ENCODE measurements at regions not wholly inside any gene's neighbourhood (a gene's known extent, or its start where the extent isn't known, plus 50 kb on each side); places are given as distances from the start of the nearest gene placed in this dataset.

DNA sequence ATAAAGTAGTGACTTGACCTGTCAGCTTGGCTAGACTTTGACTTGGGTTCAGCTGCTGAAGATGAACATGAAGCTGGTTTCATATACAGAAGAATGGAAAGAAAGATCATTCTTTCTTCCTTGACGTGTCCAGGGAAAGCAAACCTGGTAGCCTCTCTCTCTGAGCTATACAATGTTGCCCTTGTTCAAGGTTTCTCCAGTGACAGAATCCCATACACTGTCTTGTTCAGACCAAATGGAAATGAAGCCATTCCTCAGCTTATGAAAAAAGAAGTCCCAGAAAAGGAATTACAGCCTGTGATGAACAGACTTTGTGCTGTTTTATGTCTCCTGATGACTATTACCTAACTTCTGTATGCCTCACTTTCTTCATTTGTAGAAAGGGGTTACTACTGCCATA, 349.8 kb upstream of the KLF4 start:
- Histone ChIP-seq H3K36me3 (ENCODE audit: control insufficient read depth, insufficient read depth, low read length) (no peaks in the 10 kb centered on the region), H3K27me3 (ENCODE audit: control insufficient read depth, insufficient read depth, low read length) (no peaks in the 10 kb centered on the region), H3K4me3 (ENCODE audit: low read depth, low read length) (no peak overlapping the region)
- no peak for DNase-seq (ENCODE audit: low read depth)
- FAIRE-seq, result no peak
- TF ChIP-seq, protein P1, sequence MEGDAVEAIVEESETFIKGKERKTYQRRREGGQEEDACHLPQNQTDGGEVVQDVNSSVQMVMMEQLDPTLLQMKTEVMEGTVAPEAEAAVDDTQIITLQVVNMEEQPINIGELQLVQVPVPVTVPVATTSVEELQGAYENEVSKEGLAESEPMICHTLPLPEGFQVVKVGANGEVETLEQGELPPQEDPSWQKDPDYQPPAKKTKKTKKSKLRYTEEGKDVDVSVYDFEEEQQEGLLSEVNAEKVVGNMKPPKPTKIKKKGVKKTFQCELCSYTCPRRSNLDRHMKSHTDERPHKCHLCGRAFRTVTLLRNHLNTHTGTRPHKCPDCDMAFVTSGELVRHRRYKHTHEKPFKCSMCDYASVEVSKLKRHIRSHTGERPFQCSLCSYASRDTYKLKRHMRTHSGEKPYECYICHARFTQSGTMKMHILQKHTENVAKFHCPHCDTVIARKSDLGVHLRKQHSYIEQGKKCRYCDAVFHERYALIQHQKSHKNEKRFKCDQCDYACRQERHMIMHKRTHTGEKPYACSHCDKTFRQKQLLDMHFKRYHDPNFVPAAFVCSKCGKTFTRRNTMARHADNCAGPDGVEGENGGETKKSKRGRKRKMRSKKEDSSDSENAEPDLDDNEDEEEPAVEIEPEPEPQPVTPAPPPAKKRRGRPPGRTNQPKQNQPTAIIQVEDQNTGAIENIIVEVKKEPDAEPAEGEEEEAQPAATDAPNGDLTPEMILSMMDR (IDR thresholded peaks at IDR 0.05; ENCODE audit: insufficient read depth, low read length, severe bottlenecking), result no peak

- Histone ChIP-seq H3K4me3 (ENCODE audit: low read depth, low read length) (no peak overlapping the region), H3K36me3 (ENCODE audit: control insufficient read depth, insufficient read depth, low read length) (no peaks in the 10 kb centered on the region), H3K27me3 (ENCODE audit: control insufficient read depth, insufficient read depth, low read length) (no peaks in the 10 kb centered on the region)
- TF ChIP-seq, protein P1 (IDR thresholded peaks at IDR 0.05; ENCODE audit: insufficient read depth, low read length, severe bottlenecking), result no peak
- DNase-seq (ENCODE audit: low read depth), result no peak
- FAIRE-seq, result no peak
Measured at GRCh38 chr9:107838766-107839165, 349.2 kb upstream of the KLF4 start.

GRCh38 chr9:107836300-107836699, 346.7 kb upstream of the KLF4 start:
- TF ChIP-seq, protein P1 (IDR thresholded peaks at IDR 0.05; ENCODE audit: insufficient read depth, low read length, severe bottlenecking), result no peak
- no peak for DNase-seq (ENCODE audit: low read depth)
- Histone ChIP-seq H3K36me3 (ENCODE audit: control insufficient read depth, insufficient read depth, low read length) (no peaks in the 10 kb centered on the region), H3K27me3 (ENCODE audit: control insufficient read depth, insufficient read depth, low read length) (no peaks in the 10 kb centered on the region), H3K4me3 (ENCODE audit: low read depth, low read length) (no peak overlapping the region)
- no peak for FAIRE-seq

DNA sequence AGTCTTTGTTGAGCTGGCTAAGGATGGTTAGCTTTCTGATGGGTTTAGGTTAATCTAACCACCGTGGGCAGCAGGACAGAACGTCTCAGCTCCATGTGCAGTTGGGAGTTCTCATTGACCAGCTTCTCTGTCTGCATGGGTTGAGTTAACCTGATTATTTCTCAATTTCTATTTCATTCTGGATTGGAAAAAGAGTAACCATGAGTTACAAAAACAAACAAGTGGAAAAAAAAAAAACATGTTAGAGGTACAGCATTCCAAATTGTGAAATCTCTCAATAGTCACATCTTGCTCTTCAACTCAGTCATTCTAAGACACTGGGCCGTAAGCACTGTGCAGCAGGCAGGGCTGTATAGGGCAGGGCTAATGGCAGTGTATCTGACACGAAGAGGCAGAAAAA, 343.7 kb upstream of the KLF4 start:
- Histone ChIP-seq H3K36me3 (ENCODE audit: control insufficient read depth, insufficient read depth, low read length) (no peaks in the 10 kb centered on the region), H3K27me3 (ENCODE audit: control insufficient read depth, insufficient read depth, low read length) (no peaks in the 10 kb centered on the region), H3K4me3 (ENCODE audit: low read depth, low read length) (no peak overlapping the region)
- FAIRE-seq (no peak), DNase-seq (ENCODE audit: low read depth) (no peak)
- TF ChIP-seq, protein P1 (IDR thresholded peaks at IDR 0.05; ENCODE audit: insufficient read depth, low read length, severe bottlenecking), result no peak

GRCh38 chr9:107832871-107833270, 343.3 kb upstream of the KLF4 start:
- TF ChIP-seq, protein P1 (IDR thresholded peaks at IDR 0.05; ENCODE audit: insufficient read depth, low read length, severe bottlenecking), result no peak
- FAIRE-seq, result no peak

DNA sequence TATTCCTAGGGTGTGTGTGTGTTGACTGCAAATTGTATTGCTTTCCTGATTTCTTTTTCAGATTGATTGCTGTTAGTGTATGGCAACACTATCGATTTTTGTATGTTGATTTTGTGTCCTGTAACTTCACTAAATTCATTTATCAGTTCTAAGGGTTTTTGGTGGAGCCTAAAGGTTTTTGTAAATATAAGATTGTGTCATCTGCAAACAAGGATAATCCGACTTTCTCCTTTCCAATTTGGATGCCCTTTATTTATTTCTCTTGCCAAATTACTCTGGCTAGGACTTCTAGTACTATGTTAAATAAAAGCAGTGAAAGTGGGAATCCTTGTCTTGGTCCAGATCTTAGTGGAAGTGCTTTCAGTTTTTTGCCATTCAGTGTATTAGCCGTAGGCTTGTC, 340.9 kb upstream of the KLF4 start:
- TF ChIP-seq, protein P1 (IDR thresholded peaks at IDR 0.05; ENCODE audit: insufficient read depth, low read length, severe bottlenecking), result no peak
- Histone ChIP-seq H3K27me3 (ENCODE audit: control insufficient read depth, insufficient read depth, low read length) (no peaks in the 10 kb centered on the region), H3K36me3 (ENCODE audit: control insufficient read depth, insufficient read depth, low read length) (no peaks in the 10 kb centered on the region), H3K4me3 (ENCODE audit: low read depth, low read length) (no peak overlapping the region)
- no peak for DNase-seq (ENCODE audit: low read depth)
- no peak for FAIRE-seq

More at GRCh38 chr9:107832871-107833270, 343.3 kb upstream of the KLF4 start:
- Histone ChIP-seq H3K36me3 (ENCODE audit: control insufficient read depth, insufficient read depth, low read length) (no peaks in the 10 kb centered on the region), H3K27me3 (ENCODE audit: control insufficient read depth, insufficient read depth, low read length) (no peaks in the 10 kb centered on the region), H3K4me3 (ENCODE audit: low read depth, low read length) (no peak overlapping the region)
- no peak for DNase-seq (ENCODE audit: low read depth)

Measured in bronchial epithelial cell (primary cell).